ENCODE measurements at regions not wholly inside any gene's neighbourhood (a gene's known extent, or its start where the extent isn't known, plus 50 kb on each side); places are given as distances from the start of the nearest gene placed in this dataset.
A peak's percentile ranks its signal among the peaks of the same experiment; 100 is the strongest.
"Not testable (repeated sequence)": the region's sequence is repeated elsewhere in the genome, so short reads cannot be mapped to it uniquely, and the experiment has no call there.

DNA sequence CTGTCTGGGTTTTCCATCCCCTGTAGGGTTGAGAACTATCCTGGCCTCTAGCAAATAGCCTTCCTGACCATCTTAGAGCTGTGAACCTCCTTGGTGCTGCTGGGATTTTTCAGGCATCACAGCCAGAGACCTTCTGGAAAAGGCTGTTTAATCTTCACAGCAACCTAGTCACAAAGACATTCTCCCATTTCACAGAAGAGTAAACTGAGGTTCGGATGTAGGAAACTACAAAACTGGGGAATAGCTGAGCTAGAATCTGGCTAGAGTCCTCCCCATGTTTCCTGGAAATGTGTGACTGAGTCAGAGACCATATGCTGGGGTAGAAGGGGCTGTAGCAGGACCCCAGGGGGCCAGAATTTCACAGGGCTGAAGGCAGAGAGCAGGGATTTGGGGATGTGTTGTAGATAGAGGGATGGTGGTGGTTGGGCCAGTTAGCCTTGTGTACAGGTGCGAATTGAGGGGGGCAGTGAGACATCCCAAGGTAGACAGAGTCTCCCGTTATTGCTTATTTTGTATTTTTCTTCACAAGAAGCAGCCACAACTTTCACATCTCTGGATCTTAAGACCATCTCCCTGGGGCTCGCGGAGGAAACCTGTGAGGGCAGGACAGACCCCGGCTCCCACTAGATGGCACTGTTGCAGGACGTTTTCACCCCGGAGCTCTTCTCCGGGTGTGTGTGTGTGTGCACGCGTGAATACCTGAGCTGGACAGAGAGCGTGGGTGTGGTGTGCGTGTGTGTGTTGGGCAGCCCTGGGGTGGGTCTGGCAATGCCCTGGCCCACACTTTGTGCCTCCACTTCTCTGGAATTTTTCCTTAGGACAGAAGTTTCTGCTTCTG lies 66.9 kb upstream of the PRR23C start:
- H3K27me3 ChIP-seq = no peaks in the 10 kb centered on the region
- no peak overlapping the region for H3K27ac ChIP-seq
- H3K36me3 ChIP-seq = no peaks in the 10 kb centered on the region
- ATAC-seq (peak; percentile 87), DNase-seq (peak; percentile 75)
- no peak overlapping the region for H3K4me3 ChIP-seq
- intact Hi-C loops (cut with DNase I) = no loop called here
- TF ChIP-seq, protein P1, sequence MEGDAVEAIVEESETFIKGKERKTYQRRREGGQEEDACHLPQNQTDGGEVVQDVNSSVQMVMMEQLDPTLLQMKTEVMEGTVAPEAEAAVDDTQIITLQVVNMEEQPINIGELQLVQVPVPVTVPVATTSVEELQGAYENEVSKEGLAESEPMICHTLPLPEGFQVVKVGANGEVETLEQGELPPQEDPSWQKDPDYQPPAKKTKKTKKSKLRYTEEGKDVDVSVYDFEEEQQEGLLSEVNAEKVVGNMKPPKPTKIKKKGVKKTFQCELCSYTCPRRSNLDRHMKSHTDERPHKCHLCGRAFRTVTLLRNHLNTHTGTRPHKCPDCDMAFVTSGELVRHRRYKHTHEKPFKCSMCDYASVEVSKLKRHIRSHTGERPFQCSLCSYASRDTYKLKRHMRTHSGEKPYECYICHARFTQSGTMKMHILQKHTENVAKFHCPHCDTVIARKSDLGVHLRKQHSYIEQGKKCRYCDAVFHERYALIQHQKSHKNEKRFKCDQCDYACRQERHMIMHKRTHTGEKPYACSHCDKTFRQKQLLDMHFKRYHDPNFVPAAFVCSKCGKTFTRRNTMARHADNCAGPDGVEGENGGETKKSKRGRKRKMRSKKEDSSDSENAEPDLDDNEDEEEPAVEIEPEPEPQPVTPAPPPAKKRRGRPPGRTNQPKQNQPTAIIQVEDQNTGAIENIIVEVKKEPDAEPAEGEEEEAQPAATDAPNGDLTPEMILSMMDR (IDR thresholded peaks at IDR 0.05) = peak; percentile 67
- H3K9me3 ChIP-seq = no peaks in the 10 kb centered on the region
- no peaks in the 10 kb centered on the region for H3K4me1 ChIP-seq

DNA sequence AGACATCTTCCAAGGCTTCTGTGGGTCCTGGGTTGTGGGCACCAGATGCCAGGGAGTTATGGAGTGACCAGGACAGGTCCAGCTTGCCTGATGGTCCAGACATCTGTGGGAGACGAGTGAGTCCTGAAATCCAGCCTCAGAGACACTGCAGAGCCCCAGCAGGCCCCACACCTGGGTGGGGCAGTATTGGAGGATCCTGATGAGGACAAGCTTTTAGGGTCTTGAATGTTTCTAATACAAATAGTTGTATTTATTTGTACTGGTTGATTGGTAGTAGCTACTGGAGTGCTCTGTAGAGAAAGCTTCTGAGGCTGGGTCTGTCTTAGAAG lies 67.5 kb upstream of the PRR23C start:
- TF ChIP-seq, protein P1 (IDR thresholded peaks at IDR 0.05) = no peak
- no peak for ATAC-seq
- H3K36me3 ChIP-seq = no peaks in the 10 kb centered on the region
- no peaks in the 10 kb centered on the region for H3K4me1 ChIP-seq
- intact Hi-C loops (cut with DNase I) = no loop called here
- H3K27me3 ChIP-seq = no peaks in the 10 kb centered on the region
- H3K9me3 ChIP-seq = no peaks in the 10 kb centered on the region
- no peak overlapping the region for H3K27ac ChIP-seq
- DNase-seq = no peak
- H3K4me3 ChIP-seq = no peak overlapping the region

DNA sequence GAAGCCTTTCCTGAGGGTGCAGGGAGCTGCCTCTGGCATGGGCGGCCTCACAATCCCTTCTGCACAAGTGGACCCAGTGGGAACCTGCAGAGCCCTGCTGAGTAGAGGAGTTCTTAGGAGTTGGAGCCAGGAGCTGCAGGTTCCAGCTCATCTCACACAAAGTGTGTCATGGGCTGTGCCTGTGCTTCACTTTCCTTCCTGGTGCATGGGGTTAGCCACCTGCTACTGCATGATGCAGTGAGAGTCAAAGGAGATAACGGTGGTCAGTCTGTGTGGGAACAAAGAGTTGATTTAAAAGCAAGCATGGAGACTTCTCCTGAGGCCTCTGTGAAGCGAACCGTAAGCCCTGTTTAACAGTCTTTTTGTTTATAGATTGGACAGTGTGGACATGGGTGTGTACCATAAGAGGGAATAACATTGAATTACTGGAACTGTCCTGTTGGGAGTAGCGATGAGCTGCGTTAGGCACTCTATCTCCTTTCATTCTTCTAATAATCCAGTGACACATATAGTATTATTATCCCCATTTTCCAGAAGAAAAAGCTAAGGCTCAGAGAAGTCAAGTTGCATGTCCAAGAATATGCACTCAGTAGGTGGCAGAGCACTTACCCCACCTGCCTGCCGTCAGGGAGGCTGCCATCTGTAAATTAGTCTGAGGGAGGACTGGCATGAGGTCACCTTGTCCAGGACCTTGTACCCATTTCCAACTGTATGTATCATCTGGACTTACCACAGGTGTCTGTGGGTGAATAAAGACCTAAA lies 68.7 kb upstream of the PRR23C start:
- Histone ChIP-seq H3K4me3 (no peak overlapping the region), H3K27me3 (no peaks in the 10 kb centered on the region), H3K36me3 (no peaks in the 10 kb centered on the region), H3K9me3 (no peaks in the 10 kb centered on the region), H3K4me1 (no peaks in the 10 kb centered on the region), H3K27ac (no peak overlapping the region)
- no peak for DNase-seq
- ATAC-seq = no peak
- intact Hi-C loops (cut with DNase I) = no loop called here
- TF ChIP-seq, protein P1 (IDR thresholded peaks at IDR 0.05) = no peak

DNA sequence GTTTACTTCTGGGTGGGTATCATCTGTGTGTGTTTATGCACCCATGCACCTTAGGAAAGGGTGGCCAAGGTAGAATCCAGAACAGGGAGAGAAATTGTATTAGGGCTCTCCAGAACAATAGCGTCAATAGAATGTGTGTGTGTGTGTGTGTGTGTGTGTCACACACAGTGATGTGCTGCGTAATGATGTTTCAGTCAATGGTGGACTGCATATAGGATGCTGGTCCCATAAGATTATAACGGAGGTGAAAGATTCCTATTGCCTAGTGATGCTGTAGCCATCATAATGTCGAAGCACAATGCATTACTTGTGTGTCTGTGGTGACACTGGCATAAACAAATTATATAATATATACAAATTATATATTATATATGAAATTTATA lies 69.3 kb upstream of the PRR23C start:
- Histone ChIP-seq H3K4me1 (no peaks in the 10 kb centered on the region), H3K36me3 (no peaks in the 10 kb centered on the region), H3K27ac (no peak overlapping the region), H3K9me3 (no peaks in the 10 kb centered on the region), H3K4me3 (no peak overlapping the region), H3K27me3 (no peaks in the 10 kb centered on the region)
- TF ChIP-seq, protein P1 (IDR thresholded peaks at IDR 0.05) = no peak
- intact Hi-C loops (cut with DNase I) = no loop called here
- no peak for DNase-seq
- ATAC-seq = no peak

DNA sequence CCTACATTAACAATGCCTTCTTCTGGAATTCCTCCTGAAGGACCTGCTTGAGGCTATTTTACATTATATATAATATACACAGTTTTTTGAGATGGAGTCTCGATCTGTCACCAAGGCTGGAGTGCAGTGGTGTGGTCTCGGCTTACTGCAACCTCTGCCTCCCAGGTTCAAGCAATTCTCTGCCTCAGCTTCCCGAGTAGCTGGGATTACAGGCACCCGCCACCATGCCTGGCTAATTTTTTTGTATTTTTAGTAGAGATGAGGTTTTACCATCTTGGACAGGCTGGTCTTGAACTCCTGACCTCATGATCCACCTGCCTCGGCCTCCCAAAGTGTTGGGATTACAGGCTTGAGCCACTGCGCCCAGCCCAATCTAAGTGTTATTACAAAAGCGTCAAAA lies 71.9 kb upstream of the PRR23C start:
- not testable (repeated sequence) for DNase-seq

DNA sequence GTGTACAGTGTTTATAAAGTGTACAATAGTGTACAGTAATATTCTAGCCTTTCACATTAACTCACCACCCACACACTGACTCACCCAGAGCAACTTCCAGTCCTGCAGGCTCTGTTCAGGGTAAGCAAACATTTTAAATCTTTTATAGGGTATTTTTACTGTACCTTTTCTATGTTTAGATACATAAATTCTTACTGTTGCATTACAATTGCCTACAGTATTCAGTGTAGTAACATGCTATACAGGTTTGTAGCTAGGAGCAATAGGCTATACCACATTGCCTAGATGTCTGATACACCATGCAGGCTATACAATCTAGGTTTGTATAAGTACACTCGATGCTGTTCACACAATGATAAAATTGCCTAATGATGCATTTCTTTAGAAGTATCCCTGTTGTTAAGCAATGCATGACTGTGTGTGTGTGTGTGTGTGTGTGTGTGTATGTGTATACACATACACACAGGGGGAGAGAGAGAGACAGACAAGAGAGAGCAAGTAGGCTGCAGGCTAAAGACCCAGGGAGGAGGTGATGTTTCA lies 72.5 kb upstream of the PRR23C start:
- Histone ChIP-seq H3K9me3 (no peaks in the 10 kb centered on the region), H3K4me3 (no peak overlapping the region), H3K27me3 (no peaks in the 10 kb centered on the region), H3K27ac (no peak overlapping the region), H3K36me3 (no peaks in the 10 kb centered on the region), H3K4me1 (peaks cover 2% of the 10 kb centered on the region)
- TF ChIP-seq, protein P1 (IDR thresholded peaks at IDR 0.05) = no peak
- intact Hi-C loops (cut with DNase I) = no loop called here
- no peak for ATAC-seq
- no peak for DNase-seq

More for the DNA sequence above, 71.9 kb upstream of the PRR23C start:
- H3K4me3 ChIP-seq; H3K27ac ChIP-seq; H3K9me3 ChIP-seq; H3K4me1 ChIP-seq; H3K36me3 ChIP-seq; intact Hi-C loops (cut with DNase I); ATAC-seq; H3K27me3 ChIP-seq: not testable (repeated sequence)

Data from upper lobe of right lung (tissue), 1 donor.